Uterus (tissue), 3 donors: ENCODE measurements at regions not wholly inside any gene's neighbourhood (a gene's known extent, or its start where the extent isn't known, plus 50 kb on each side); places are given as distances from the start of the nearest gene placed in this dataset.

Experiments used
- DNase-seq, 2 donors: peaks; one replicate each; pipeline ENCODE4 v3.0.0-alpha.2; 2019 to 2020
- H3K27ac ChIP-seq, 2 donors: fragments of 200-600 bp; sonication (generic); 1 replicate in 1 of 2; 2 replicates in 1 of 2; pipeline ENCODE4 v1.5.1; 2016 to 2018
- H3K27me3 ChIP-seq, 2 donors: fragments of 200-600 bp; sonication (generic); one replicate each; pipeline ENCODE4 v1.5.1; 2018 to 2019; ENCODE audit warnings: control low read depth in 1 of 2
- H3K36me3 ChIP-seq, 2 donors: fragments of 200-600 bp; sonication (generic); one replicate each; pipeline ENCODE4 v1.5.1; 2019; ENCODE audit warnings: control low read depth in 1 of 2
- H3K4me1 ChIP-seq, 2 donors: fragments of 200-600 bp; sonication (generic); one replicate each; pipeline ENCODE4 v1.5.1; 2018 to 2019; ENCODE audit warnings: control low read depth in 1 of 2
- H3K4me3 ChIP-seq, 2 donors: fragments of 200-600 bp; sonication (generic); 1 replicate in 1 of 2; 2 replicates in 1 of 2; pipeline ENCODE4 v1.5.1; 2018 to 2019; ENCODE audit warnings: mild to moderate bottlenecking in 1 of 2
- H3K9me3 ChIP-seq, 2 donors: fragments of 200-600 bp; sonication (generic); one replicate each; pipeline ENCODE4 v1.5.1; 2019; ENCODE audit warnings: control low read depth in 1 of 2
- POLR2A ChIP-seq, 2 donors: fragments of 450-650 bp; IDR thresholded peaks; one replicate each; pipeline ENCODE4 v1.6.1; 2016; ENCODE audit warnings: antibody characterized with exemption in 2 of 2, mild to moderate bottlenecking in 1 of 2, moderate library complexity in 1 of 2
- intact Hi-C: fragments of 100-400 bp; cut with DNase I; formaldehyde crosslinking; loops from one replicate; pipeline ENCODE4 v1.15.1; 2023; ENCODE audit warnings: low total_unique reads
- TF ChIP-seq, protein P1 (sequence below), 4 experiments: fragments of 200-600 bp in 2 of 4; fragments of 450-650 bp in 2 of 4; sonication (generic) in 2 of 4; IDR thresholded peaks; one replicate each; pipeline ENCODE4 v1.5.1; 2016 to 2019; ENCODE audit warnings: antibody characterized with exemption in 4 of 4, mild to moderate bottlenecking in 2 of 4, moderate library complexity in 1 of 4
- donor health status: DM: yes; HTN: yes; CAD: no.

DNA sequence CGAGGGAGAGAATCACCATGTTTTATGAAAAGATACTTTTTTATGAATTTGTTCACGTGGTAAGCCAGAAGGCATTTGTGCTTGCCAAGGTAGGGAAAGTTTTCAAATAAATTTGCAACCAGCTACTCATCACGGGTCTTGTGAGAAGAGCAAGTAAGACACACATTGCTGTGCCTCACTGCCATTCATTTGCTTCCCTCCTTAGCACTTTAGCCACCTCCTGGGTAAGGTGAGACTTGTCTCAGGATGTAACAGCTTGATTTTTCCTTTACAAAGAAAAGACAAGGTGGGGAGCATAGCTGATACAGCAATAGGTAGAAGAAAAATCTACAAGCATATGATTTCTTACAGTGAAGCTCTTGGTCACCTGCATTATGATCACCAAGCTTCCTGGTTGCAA lies 342.4 kb upstream of the GRM3 start:
- no peaks in the 10 kb centered on the region for H3K9me3 ChIP-seq
- TF ChIP-seq POLR2A (IDR thresholded peaks at IDR 0.05): no peak
- TF ChIP-seq, protein P1, sequence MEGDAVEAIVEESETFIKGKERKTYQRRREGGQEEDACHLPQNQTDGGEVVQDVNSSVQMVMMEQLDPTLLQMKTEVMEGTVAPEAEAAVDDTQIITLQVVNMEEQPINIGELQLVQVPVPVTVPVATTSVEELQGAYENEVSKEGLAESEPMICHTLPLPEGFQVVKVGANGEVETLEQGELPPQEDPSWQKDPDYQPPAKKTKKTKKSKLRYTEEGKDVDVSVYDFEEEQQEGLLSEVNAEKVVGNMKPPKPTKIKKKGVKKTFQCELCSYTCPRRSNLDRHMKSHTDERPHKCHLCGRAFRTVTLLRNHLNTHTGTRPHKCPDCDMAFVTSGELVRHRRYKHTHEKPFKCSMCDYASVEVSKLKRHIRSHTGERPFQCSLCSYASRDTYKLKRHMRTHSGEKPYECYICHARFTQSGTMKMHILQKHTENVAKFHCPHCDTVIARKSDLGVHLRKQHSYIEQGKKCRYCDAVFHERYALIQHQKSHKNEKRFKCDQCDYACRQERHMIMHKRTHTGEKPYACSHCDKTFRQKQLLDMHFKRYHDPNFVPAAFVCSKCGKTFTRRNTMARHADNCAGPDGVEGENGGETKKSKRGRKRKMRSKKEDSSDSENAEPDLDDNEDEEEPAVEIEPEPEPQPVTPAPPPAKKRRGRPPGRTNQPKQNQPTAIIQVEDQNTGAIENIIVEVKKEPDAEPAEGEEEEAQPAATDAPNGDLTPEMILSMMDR (IDR thresholded peaks at IDR 0.05): no peak
- no peak overlapping the region for H3K27ac ChIP-seq

DNA sequence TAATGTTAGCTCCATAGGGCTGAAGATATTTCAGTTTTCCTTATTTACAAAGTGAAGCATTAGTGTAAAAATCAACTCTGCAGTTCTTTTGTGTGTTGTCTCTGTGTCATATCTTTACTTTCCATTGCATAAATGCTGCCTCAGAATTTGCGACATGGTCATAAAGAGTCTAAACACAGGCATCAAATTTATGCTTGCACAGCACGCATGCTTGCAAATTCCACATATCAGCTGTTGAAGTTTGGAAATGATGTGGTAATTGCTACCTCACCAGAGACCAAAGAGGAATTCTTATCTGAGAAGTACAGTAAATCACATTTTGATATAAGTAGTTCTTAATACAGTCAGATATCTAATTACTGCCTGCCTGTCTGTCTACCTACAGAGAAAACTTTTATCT lies 348.2 kb upstream of the GRM3 start:
- DNase-seq: no peak
- no peaks in the 10 kb centered on the region for H3K27me3 ChIP-seq
- intact Hi-C loops: no loop called here
- TF ChIP-seq POLR2A (IDR thresholded peaks at IDR 0.05): no peak
- TF ChIP-seq, protein P1 (IDR thresholded peaks at IDR 0.05): no peak
- H3K9me3 ChIP-seq: no peaks in the 10 kb centered on the region
- no peak overlapping the region for H3K4me3 ChIP-seq
- H3K4me1 ChIP-seq: no peaks in the 10 kb centered on the region
- H3K36me3 ChIP-seq: no peaks in the 10 kb centered on the region
- no peak overlapping the region for H3K27ac ChIP-seq

More for the DNA sequence above, 342.4 kb upstream of the GRM3 start:
- DNase-seq: no peak
- H3K36me3 ChIP-seq: no peaks in the 10 kb centered on the region
- intact Hi-C loops: no loop called here
- no peak overlapping the region for H3K4me3 ChIP-seq
- no peaks in the 10 kb centered on the region for H3K4me1 ChIP-seq
- no peaks in the 10 kb centered on the region for H3K27me3 ChIP-seq

DNA sequence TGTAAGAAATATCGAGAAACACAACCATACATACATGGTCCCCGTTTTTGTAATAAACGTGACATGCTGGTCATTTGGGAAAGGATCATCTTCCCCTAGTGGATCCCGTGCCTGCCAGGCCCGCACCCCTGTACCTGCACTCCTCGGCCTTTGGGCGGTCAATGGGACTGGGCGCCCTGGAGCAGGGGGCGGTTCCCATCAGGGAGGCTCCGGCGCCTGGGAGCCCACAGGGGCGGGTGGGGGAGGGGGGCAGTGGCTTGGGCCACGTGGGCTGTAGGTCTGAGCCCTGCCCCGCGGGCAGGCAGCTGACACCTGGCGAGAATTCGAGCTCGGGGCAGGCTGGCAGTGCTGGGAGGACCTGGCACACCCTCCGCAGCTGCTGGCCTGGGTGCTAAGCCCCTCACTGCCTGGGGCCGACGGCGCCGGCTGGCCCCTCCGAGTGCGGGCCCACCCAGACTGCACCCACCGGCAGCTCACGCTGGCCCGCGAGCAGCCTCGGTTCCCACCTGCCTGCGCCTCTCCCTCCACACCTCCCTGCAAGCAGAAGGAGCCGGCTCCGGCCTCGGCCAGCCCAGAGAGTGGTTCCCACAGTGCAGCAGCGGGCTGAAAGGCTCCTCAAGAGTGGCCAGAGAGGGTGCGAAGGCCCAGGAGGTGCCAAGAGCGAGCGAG lies 361.6 kb upstream of the GRM3 start:
- TF ChIP-seq, protein P1 (IDR thresholded peaks at IDR 0.05): no peak
- TF ChIP-seq POLR2A (IDR thresholded peaks at IDR 0.05): no peak
- Histone ChIP-seq H3K36me3 (no peaks in the 10 kb centered on the region), H3K27me3 (no peaks in the 10 kb centered on the region), H3K9me3 (no peaks in the 10 kb centered on the region), H3K4me3 (no peak overlapping the region), H3K4me1 (no peaks in the 10 kb centered on the region), H3K27ac (no peak overlapping the region)
- intact Hi-C loops: no loop called here
- no peak for DNase-seq

DNA sequence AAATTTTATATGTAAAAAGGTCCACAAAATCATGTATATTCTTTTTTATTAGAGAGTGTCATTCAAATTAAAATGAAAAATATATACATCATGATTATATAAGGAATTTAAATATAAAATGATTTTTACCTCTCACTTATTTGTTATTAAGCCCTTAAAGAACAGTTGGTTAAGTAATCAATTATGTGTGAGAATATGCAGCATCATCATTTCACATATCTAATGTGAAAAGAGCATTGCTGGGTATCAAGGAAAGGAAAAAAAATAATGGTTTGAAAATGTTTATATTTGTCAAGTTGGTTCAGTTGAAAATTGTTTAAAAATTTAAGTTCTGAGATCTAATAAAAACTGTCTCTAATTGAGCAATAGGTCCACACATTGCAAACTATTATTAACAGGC lies 363.6 kb upstream of the GRM3 start:
- DNase-seq: no peak
- TF ChIP-seq POLR2A (IDR thresholded peaks at IDR 0.05): no peak
- TF ChIP-seq, protein P1 (IDR thresholded peaks at IDR 0.05): no peak
- Histone ChIP-seq H3K36me3 (no peaks in the 10 kb centered on the region), H3K27me3 (no peaks in the 10 kb centered on the region), H3K4me3 (no peak overlapping the region), H3K4me1 (no peaks in the 10 kb centered on the region), H3K27ac (no peak overlapping the region), H3K9me3 (no peaks in the 10 kb centered on the region)
- intact Hi-C loops: no loop called here

DNA sequence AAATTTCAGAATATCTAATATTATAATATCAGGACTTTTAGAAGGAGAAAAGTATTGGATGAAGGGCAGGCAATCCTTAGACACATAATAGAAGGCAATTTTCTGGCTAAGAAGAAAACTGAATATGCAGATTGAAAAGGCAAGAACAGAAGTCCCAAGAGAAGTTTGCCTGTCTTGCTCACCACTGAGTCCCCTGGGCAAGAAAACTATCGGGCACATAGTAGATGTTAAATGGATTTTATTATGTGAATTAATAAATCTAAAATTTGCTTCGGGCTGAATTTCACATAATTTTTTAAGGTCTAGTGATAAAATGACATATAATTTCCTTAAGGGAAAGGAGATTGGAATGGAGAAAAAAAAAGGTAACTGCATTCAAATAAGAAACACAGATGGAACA lies 380.9 kb upstream of the GRM3 start:
- Histone ChIP-seq H3K9me3 (no peaks in the 10 kb centered on the region), H3K27me3 (no peaks in the 10 kb centered on the region), H3K4me1 (no peaks in the 10 kb centered on the region), H3K27ac (no peak overlapping the region), H3K36me3 (no peaks in the 10 kb centered on the region), H3K4me3 (no peak overlapping the region)
- intact Hi-C loops: no loop called here
- TF ChIP-seq, protein P1 (IDR thresholded peaks at IDR 0.05): no peak
- TF ChIP-seq POLR2A (IDR thresholded peaks at IDR 0.05): no peak
- no peak for DNase-seq
